Mucosa of descending colon (tissue), 3 donors: ENCODE measurements at regions not wholly inside any gene's neighbourhood (a gene's known extent, or its start where the extent isn't known, plus 50 kb on each side); places are given as distances from the start of the nearest gene placed in this dataset.

Experiments used
- ATAC-seq: fragments of 200-7000 bp; cut with Tn5 transposase; one replicate; pipeline ENCODE4 v1.9.1; 2020; ENCODE audit warnings: mild to moderate bottlenecking, moderate library complexity
- DNase-seq, 3 donors: peaks; one replicate each; pipeline ENCODE4 v3.0.0-alpha.2; 2020
- H3K36me3 ChIP-seq: fragments of 200-600 bp; one replicate; pipeline ENCODE4 v1.8.0; 2021; ENCODE audit warnings: low read depth, mild to moderate bottlenecking
- H3K4me1 ChIP-seq: fragments of 200-600 bp; one replicate; pipeline ENCODE4 v1.8.0; 2021; ENCODE audit warnings: low read depth, mild to moderate bottlenecking
- H3K4me3 ChIP-seq: fragments of 200-600 bp; one replicate; pipeline ENCODE4 v1.8.0; 2021; ENCODE audit warnings: mild to moderate bottlenecking
- H3K9me3 ChIP-seq: fragments of 200-600 bp; one replicate; pipeline ENCODE4 v1.8.0; 2021; ENCODE audit warnings: mild to moderate bottlenecking
- intact Hi-C, 2 donors: fragments of 100-400 bp; cut with DNase I in 1 of 2; cut with micrococcal nuclease in 1 of 2; formaldehyde crosslinking; loops; one replicate each; pipeline versions ENCODE4 v1.11.0 to v1.11.1; 2022; cut with DNase I, micrococcal nuclease
- TF ChIP-seq, protein P1 (sequence below): fragments of 200-600 bp; IDR thresholded peaks from one replicate; pipeline ENCODE4 v1.8.0; 2022; ENCODE audit warnings: antibody characterized with exemption, mild to moderate bottlenecking
- donor health status: DM: no; HTN: no; CAD: no; lungs with moderate emphysema.
- donor health status: DM: no; HTN: no; CAD: no.
- donor health status: DM: no; HTN: yes; CAD: no.

DNA sequence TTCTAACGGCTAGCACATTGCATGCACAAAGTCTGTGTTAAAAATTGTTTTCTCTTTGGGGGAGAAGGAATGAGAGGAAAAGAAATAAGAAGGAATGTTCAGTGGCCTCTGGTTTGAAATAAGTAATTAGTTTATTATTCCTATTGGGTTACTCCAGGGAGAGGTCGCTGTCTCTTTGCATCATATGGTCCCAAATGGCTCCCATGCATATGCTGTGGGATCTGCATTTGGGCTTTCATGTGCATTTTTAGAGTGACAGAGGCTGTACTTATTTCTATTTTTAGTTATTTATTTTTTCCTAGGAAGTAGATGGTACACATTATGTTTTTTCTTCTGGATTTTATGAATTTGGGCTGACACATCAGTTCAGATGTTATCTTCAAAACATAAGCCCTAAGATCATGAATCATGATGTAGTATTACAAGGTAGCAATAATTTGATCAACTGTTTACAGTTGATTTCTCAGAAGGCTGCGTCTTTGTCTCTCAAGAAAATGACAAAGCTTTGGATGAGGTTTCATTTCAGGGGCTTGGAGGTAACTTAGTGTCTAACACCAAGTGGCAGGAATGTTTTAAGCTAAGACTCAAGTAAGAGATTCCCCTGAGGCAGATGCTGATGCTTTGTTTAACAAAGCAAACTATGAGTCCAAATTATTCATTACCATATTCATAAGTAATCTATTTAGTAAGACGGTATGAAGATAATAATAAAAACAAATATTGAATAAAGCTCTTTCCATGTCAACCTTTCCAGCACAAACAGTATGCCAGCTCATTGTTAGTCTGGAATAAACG is 247.7 kb downstream of the NSUN3 start:
- intact Hi-C loops = no loop called here
- Histone ChIP-seq H3K4me1 (peaks cover 11% of the 10 kb centered on the region), H3K9me3 (no peaks in the 10 kb centered on the region), H3K36me3 (no peaks in the 10 kb centered on the region), H3K4me3 (no peak overlapping the region)
- no peak for ATAC-seq
- TF ChIP-seq, protein P1, sequence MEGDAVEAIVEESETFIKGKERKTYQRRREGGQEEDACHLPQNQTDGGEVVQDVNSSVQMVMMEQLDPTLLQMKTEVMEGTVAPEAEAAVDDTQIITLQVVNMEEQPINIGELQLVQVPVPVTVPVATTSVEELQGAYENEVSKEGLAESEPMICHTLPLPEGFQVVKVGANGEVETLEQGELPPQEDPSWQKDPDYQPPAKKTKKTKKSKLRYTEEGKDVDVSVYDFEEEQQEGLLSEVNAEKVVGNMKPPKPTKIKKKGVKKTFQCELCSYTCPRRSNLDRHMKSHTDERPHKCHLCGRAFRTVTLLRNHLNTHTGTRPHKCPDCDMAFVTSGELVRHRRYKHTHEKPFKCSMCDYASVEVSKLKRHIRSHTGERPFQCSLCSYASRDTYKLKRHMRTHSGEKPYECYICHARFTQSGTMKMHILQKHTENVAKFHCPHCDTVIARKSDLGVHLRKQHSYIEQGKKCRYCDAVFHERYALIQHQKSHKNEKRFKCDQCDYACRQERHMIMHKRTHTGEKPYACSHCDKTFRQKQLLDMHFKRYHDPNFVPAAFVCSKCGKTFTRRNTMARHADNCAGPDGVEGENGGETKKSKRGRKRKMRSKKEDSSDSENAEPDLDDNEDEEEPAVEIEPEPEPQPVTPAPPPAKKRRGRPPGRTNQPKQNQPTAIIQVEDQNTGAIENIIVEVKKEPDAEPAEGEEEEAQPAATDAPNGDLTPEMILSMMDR = no peak
- no peak for DNase-seq

DNA sequence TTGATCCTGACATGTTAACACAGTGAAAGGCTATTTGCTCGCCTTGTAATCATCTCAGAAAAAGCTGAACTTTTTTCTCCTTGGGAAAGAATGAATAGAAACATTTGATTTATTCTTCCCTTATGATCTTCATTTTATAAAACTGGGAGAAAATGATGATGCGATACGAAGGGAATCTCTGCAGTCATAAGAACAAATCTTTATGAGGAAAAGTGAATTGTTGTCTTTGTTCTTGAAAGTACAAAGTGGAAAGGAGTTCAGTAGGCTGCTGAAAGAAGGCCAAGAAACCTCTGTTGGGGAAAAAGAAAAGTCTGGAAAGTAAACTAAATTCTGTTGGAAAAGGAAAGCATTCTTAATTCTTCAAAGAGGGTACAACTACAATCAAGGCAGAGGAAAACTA is 248.8 kb downstream of the NSUN3 start:
- intact Hi-C loops = no loop called here
- no peak for ATAC-seq
- Histone ChIP-seq H3K4me1 (peaks cover 11% of the 10 kb centered on the region), H3K9me3 (no peaks in the 10 kb centered on the region), H3K36me3 (no peaks in the 10 kb centered on the region), H3K4me3 (no peak overlapping the region)
- TF ChIP-seq, protein P1 = no peak
- DNase-seq = no peak

DNA sequence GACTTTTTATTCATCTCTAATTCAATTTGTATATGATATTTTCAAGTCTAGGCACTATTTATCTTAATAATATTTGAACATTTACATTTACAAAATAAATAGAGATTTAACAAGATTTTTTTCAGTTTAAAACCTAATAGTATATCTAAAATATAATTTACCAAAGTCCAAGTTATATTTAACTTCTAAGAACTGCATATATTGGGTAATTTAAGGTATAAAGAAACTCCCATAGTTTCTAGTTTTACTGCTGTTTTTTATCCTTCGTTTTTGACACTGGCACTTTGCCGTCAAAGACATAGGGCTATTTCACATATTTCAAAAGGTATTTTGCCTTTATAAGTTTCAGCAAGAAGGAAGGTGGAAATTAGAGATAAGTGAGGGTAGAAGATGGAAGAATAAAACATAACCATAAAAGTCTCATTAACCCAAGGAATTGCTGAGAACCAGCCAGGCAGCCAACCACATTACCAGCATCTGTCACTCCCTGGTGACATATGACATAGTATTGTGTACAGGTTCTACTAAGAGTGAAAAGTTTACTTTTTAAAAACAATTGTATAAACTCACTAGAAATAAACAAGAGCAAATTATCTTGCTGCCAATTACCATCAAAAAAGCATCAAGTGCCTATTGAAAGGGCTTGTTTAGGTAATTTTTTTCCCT is 251.5 kb downstream of the NSUN3 start:
- H3K36me3 ChIP-seq = no peaks in the 10 kb centered on the region
- TF ChIP-seq, protein P1 = no peak
- intact Hi-C loops = no loop called here
- peak; percentile 73 for ATAC-seq
- H3K9me3 ChIP-seq = no peaks in the 10 kb centered on the region
- no peak overlapping the region for H3K4me3 ChIP-seq
- DNase-seq = peak in 1 of 3 donors; percentile 25
- peaks cover 5% of the 10 kb centered on the region for H3K4me1 ChIP-seq

DNA sequence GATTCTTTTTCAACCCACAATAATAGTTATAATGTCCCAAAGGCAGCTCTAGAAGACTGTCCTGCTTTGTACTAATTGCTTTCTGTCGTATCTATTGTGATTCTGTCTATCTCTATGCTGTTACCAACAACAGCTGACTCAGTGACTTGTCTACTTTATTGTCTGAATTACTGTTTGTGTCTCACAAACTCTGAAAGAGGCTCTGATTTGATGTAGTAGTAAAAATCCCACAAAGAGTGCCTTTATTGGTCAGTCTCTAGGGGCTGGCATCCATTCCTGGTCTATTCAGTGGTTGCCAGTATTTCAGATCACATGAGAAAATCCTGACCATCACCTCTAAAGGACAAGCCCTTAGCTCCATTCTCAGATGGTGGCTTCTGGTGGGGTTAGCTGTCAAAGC is 254.2 kb downstream of the NSUN3 start:
- DNase-seq (no peak), ATAC-seq (no peak)
- Histone ChIP-seq H3K4me3 (no peak overlapping the region), H3K4me1 (peaks cover 2% of the 10 kb centered on the region), H3K9me3 (no peaks in the 10 kb centered on the region), H3K36me3 (no peaks in the 10 kb centered on the region)
- intact Hi-C loops = no loop called here
- TF ChIP-seq, protein P1 = no peak

DNA sequence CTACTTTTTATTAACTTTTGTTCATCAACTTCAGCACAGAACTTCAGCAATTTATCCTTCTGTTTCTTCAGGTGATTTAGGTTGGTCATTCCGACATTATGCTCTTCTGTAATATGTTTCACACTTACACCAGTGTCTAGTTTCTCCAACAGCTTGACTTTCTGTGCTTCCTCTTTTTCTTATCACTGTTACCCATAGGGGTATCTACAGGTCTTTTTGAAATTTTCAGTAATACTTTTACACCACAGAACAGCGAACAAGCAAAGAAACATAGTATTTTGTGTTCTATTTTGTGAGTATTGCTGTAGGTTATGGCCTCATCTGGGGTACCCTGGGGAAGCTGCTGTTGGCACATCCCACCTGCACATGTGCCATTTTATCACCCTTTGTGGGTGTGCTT is 260.7 kb downstream of the NSUN3 start:
- TF ChIP-seq, protein P1 = no peak
- ATAC-seq (no peak), DNase-seq (no peak)
- Histone ChIP-seq H3K36me3 (no peaks in the 10 kb centered on the region), H3K9me3 (no peaks in the 10 kb centered on the region), H3K4me3 (no peak overlapping the region), H3K4me1 (no peaks in the 10 kb centered on the region)
- intact Hi-C loops = no loop called here
